NT2/D1 (cell line): ENCODE measurements at regions not wholly inside any gene's neighbourhood (a gene's known extent, or its start where the extent isn't known, plus 50 kb on each side); places are given as distances from the start of the nearest gene placed in this dataset.

Source experiments
- SUZ12 ChIP-seq: IDR thresholded peaks from 2 replicates; pipeline ENCODE4 v1.6.1; 2011; ENCODE audit not compliant: insufficient read length, insufficient read depth; ENCODE audit errors: extremely low read depth
- YY1 ChIP-seq: IDR thresholded peaks from 2 replicates; pipeline ENCODE4 v1.6.1; 2011; ENCODE audit not compliant: insufficient read length, insufficient read depth
- ZNF274 ChIP-seq: IDR thresholded peaks from 2 replicates; pipeline ENCODE4 v1.6.1; 2011; ENCODE audit warnings: mild to moderate bottlenecking, low read depth, low read length

GRCh38 chr11:70510106-70510505 is 111.8 kb downstream of the CTTN start:
- TF ChIP-seq ZNF274 (no peak), SUZ12 (no peak), YY1 (no peak)
